WTC11 (cell line): ENCODE measurements at regions not wholly inside any gene's neighbourhood (a gene's known extent, or its start where the extent isn't known, plus 50 kb on each side); places are given as distances from the start of the nearest gene placed in this dataset.
"Not testable (repeated sequence)": the region's sequence is repeated elsewhere in the genome, so short reads cannot be mapped to it uniquely, and the experiment has no call there.

ENCODE experiments used
- ESRRA ChIP-seq: sonication (generic); formaldehyde crosslinking; IDR thresholded peaks from 2 replicates; pipeline ENCODE4 v1.8.1; 2022; ENCODE audit warnings: mild to moderate bottlenecking, missing genetic modification reagents, borderline replicate concordance
- FOXJ3 ChIP-seq: sonication (generic); formaldehyde crosslinking; IDR thresholded peaks from 2 replicates; pipeline ENCODE4 v1.9.0; 2021; ENCODE audit warnings: missing genetic modification reagents, mild to moderate bottlenecking, borderline replicate concordance
- JUN ChIP-seq: sonication (generic); formaldehyde crosslinking; IDR thresholded peaks from 2 replicates; pipeline ENCODE4 v1.8.0; 2023; ENCODE audit warnings: mild to moderate bottlenecking, missing genetic modification reagents
- SMAD3 ChIP-seq: sonication (generic); formaldehyde crosslinking; IDR thresholded peaks from 2 replicates; pipeline ENCODE4 v1.8.0; 2022; ENCODE audit warnings: missing genetic modification reagents, mild to moderate bottlenecking, borderline replicate concordance
- SOX15 ChIP-seq: fragments of 250-450 bp; sonication (Bioruptor Pico); IDR thresholded peaks from 2 replicates; pipeline ENCODE4 v1.9.0; 2021; ENCODE audit warnings: mild to moderate bottlenecking
- TF ChIP-seq, protein P1 (sequence below): sonication (generic); formaldehyde crosslinking; IDR thresholded peaks from 2 replicates; pipeline ENCODE4 v1.8.0; 2022; ENCODE audit warnings: missing genetic modification reagents
- TF ChIP-seq, protein P2 (sequence below): sonication (generic); formaldehyde crosslinking; IDR thresholded peaks from 2 replicates; pipeline ENCODE4 v1.8.0; 2023; ENCODE audit warnings: missing genetic modification reagents, mild to moderate bottlenecking, borderline replicate concordance
- TF ChIP-seq, protein P3 (sequence below): fragments of 200-600 bp; IDR thresholded peaks from 2 replicates; pipeline ENCODE4 v1.8.0; 2022; ENCODE audit warnings: antibody characterized with exemption
- TF ChIP-seq, protein P4 (sequence below): sonication (generic); formaldehyde crosslinking; IDR thresholded peaks from 2 replicates; pipeline ENCODE4 v1.8.0; 2022; ENCODE audit warnings: mild to moderate bottlenecking, missing genetic modification reagents
- TF ChIP-seq, protein P5 (sequence below): fragments of 250-450 bp; sonication (Bioruptor Pico); IDR thresholded peaks from 2 replicates; pipeline ENCODE4 v2.1.2; 2022; ENCODE audit warnings: mild to moderate bottlenecking, moderate library complexity
- TF ChIP-seq, protein P6 (sequence below): sonication (generic); formaldehyde crosslinking; IDR thresholded peaks from 2 replicates; pipeline ENCODE4 v1.8.0; 2023; ENCODE audit warnings: mild to moderate bottlenecking, missing genetic modification reagents

DNA sequence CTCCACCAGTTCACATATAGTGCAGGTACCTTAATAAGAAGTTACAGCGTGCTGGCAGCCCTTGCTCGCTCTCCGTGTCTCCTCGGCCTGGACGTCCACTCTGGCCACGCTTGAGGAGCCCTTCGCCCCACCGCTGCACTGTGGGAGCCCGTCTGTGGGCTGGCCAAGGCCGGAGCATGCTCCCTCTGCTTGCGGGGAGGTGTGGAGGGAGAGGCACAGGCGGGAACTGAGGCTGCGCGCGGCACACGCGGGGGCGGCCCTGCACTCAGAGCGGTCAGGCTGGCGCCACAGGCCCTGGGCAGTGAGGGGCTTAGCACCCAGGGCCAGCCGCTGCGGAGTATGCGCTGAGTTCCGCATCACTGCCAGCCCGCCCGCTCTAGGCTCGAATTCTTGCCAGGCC is 1988.6 kb downstream of the FOXD4L5 start:
- TF ChIP-seq, protein P1, sequence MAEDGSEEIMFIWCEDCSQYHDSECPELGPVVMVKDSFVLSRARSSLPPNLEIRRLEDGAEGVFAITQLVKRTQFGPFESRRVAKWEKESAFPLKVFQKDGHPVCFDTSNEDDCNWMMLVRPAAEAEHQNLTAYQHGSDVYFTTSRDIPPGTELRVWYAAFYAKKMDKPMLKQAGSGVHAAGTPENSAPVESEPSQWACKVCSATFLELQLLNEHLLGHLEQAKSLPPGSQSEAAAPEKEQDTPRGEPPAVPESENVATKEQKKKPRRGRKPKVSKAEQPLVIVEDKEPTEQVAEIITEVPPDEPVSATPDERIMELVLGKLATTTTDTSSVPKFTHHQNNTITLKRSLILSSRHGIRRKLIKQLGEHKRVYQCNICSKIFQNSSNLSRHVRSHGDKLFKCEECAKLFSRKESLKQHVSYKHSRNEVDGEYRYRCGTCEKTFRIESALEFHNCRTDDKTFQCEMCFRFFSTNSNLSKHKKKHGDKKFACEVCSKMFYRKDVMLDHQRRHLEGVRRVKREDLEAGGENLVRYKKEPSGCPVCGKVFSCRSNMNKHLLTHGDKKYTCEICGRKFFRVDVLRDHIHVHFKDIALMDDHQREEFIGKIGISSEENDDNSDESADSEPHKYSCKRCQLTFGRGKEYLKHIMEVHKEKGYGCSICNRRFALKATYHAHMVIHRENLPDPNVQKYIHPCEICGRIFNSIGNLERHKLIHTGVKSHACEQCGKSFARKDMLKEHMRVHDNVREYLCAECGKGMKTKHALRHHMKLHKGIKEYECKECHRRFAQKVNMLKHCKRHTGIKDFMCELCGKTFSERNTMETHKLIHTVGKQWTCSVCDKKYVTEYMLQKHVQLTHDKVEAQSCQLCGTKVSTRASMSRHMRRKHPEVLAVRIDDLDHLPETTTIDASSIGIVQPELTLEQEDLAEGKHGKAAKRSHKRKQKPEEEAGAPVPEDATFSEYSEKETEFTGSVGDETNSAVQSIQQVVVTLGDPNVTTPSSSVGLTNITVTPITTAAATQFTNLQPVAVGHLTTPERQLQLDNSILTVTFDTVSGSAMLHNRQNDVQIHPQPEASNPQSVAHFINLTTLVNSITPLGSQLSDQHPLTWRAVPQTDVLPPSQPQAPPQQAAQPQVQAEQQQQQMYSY (CRISPR knock-in tag), result not testable (repeated sequence)
- TF ChIP-seq, protein P2, sequence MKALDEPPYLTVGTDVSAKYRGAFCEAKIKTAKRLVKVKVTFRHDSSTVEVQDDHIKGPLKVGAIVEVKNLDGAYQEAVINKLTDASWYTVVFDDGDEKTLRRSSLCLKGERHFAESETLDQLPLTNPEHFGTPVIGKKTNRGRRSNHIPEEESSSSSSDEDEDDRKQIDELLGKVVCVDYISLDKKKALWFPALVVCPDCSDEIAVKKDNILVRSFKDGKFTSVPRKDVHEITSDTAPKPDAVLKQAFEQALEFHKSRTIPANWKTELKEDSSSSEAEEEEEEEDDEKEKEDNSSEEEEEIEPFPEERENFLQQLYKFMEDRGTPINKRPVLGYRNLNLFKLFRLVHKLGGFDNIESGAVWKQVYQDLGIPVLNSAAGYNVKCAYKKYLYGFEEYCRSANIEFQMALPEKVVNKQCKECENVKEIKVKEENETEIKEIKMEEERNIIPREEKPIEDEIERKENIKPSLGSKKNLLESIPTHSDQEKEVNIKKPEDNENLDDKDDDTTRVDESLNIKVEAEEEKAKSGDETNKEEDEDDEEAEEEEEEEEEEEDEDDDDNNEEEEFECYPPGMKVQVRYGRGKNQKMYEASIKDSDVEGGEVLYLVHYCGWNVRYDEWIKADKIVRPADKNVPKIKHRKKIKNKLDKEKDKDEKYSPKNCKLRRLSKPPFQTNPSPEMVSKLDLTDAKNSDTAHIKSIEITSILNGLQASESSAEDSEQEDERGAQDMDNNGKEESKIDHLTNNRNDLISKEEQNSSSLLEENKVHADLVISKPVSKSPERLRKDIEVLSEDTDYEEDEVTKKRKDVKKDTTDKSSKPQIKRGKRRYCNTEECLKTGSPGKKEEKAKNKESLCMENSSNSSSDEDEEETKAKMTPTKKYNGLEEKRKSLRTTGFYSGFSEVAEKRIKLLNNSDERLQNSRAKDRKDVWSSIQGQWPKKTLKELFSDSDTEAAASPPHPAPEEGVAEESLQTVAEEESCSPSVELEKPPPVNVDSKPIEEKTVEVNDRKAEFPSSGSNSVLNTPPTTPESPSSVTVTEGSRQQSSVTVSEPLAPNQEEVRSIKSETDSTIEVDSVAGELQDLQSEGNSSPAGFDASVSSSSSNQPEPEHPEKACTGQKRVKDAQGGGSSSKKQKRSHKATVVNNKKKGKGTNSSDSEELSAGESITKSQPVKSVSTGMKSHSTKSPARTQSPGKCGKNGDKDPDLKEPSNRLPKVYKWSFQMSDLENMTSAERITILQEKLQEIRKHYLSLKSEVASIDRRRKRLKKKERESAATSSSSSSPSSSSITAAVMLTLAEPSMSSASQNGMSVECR (CRISPR knock-in tag), result not testable (repeated sequence)
- TF ChIP-seq, protein P3, sequence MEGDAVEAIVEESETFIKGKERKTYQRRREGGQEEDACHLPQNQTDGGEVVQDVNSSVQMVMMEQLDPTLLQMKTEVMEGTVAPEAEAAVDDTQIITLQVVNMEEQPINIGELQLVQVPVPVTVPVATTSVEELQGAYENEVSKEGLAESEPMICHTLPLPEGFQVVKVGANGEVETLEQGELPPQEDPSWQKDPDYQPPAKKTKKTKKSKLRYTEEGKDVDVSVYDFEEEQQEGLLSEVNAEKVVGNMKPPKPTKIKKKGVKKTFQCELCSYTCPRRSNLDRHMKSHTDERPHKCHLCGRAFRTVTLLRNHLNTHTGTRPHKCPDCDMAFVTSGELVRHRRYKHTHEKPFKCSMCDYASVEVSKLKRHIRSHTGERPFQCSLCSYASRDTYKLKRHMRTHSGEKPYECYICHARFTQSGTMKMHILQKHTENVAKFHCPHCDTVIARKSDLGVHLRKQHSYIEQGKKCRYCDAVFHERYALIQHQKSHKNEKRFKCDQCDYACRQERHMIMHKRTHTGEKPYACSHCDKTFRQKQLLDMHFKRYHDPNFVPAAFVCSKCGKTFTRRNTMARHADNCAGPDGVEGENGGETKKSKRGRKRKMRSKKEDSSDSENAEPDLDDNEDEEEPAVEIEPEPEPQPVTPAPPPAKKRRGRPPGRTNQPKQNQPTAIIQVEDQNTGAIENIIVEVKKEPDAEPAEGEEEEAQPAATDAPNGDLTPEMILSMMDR, result not testable (repeated sequence)
- TF ChIP-seq FOXJ3 (CRISPR knock-in tag); ESRRA; SMAD3 (CRISPR knock-in tag); JUN (CRISPR knock-in tag); SOX15 (CRISPR knock-in tag): not testable (repeated sequence)
- TF ChIP-seq, protein P4, sequence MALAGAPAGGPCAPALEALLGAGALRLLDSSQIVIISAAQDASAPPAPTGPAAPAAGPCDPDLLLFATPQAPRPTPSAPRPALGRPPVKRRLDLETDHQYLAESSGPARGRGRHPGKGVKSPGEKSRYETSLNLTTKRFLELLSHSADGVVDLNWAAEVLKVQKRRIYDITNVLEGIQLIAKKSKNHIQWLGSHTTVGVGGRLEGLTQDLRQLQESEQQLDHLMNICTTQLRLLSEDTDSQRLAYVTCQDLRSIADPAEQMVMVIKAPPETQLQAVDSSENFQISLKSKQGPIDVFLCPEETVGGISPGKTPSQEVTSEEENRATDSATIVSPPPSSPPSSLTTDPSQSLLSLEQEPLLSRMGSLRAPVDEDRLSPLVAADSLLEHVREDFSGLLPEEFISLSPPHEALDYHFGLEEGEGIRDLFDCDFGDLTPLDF, result not testable (repeated sequence)
- TF ChIP-seq, protein P5, sequence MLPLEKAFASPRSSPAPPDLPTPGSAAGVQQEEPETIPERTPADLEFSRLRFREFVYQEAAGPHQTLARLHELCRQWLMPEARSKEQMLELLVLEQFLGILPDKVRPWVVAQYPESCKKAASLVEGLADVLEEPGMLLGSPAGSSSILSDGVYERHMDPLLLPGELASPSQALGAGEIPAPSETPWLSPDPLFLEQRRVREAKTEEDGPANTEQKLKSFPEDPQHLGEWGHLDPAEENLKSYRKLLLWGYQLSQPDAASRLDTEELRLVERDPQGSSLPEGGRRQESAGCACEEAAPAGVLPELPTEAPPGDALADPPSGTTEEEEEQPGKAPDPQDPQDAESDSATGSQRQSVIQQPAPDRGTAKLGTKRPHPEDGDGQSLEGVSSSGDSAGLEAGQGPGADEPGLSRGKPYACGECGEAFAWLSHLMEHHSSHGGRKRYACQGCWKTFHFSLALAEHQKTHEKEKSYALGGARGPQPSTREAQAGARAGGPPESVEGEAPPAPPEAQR (CRISPR knock-in tag), result not testable (repeated sequence)
- TF ChIP-seq, protein P6, sequence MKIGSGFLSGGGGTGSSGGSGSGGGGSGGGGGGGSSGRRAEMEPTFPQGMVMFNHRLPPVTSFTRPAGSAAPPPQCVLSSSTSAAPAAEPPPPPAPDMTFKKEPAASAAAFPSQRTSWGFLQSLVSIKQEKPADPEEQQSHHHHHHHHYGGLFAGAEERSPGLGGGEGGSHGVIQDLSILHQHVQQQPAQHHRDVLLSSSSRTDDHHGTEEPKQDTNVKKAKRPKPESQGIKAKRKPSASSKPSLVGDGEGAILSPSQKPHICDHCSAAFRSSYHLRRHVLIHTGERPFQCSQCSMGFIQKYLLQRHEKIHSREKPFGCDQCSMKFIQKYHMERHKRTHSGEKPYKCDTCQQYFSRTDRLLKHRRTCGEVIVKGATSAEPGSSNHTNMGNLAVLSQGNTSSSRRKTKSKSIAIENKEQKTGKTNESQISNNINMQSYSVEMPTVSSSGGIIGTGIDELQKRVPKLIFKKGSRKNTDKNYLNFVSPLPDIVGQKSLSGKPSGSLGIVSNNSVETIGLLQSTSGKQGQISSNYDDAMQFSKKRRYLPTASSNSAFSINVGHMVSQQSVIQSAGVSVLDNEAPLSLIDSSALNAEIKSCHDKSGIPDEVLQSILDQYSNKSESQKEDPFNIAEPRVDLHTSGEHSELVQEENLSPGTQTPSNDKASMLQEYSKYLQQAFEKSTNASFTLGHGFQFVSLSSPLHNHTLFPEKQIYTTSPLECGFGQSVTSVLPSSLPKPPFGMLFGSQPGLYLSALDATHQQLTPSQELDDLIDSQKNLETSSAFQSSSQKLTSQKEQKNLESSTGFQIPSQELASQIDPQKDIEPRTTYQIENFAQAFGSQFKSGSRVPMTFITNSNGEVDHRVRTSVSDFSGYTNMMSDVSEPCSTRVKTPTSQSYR (CRISPR knock-in tag), result not testable (repeated sequence)
